Endothelial cell of umbilical vein (primary cell): ENCODE measurements at regions not wholly inside any gene's neighbourhood (a gene's known extent, or its start where the extent isn't known, plus 50 kb on each side); places are given as distances from the start of the nearest gene placed in this dataset.

ENCODE experiments used
- BruUV-seq: library from RNA; stranded (reverse); fragments of 400-500 nt; replicated peaks from 2 replicates; lab custom pipeline; 2021; lab: Mats Ljungman, UMichigan
- CTCF ChIA-PET: fragments of 300-600, 350-600 bp; sonication (Branson Sonifier 250); formaldehyde crosslinking; loops from one replicate; lab custom pipeline; 2021; ENCODE audit warnings: antibody characterized with exemption, inconsistent platforms; lab: Charles Lee
- POLR2A ChIA-PET: fragments of 300-600, 350-600 bp; sonication (Branson Sonifier 250); formaldehyde crosslinking; loops from one replicate; lab custom pipeline; 2021; ENCODE audit warnings: antibody characterized with exemption, inconsistent platforms; lab: Charles Lee
- DNase-seq: peaks from one replicate; pipeline ENCODE4 v3.0.0-alpha.2; 2011; ENCODE audit warnings: low read depth, low spot score
- FAIRE-seq: peaks from 2 replicates; lab custom pipeline; 2011; peaks lifted over from hg19 to GRCh38; lab: Jason Lieb, UNC
- H2AFZ ChIP-seq: 2 replicates; pipeline ENCODE4 v1.6.0; 2012; ENCODE audit warnings: low read depth, low read length, control low read depth, inconsistent platforms
- H3K27ac ChIP-seq: 2 replicates; pipeline ENCODE4 v1.5.1; 2011; ENCODE audit warnings: low read depth, mild to moderate bottlenecking, control low read depth, low read length, moderate library complexity; ENCODE audit not compliant: insufficient read depth
- H3K27me3 ChIP-seq, 2 experiments: 2 replicates each; pipeline versions ENCODE4 v1.6.0 to v1.6.1; 2011; ENCODE audit warnings: low read length in 2 of 2, mixed read lengths in 1 of 2; ENCODE audit not compliant: control insufficient read depth in 2 of 2, insufficient read depth in 2 of 2
- H3K36me3 ChIP-seq, 2 experiments: 2 replicates in 1 of 2; 3 replicates in 1 of 2; pipeline ENCODE4 v1.5.1; 2011; ENCODE audit warnings: low read length in 2 of 2, mild to moderate bottlenecking in 1 of 2, moderate library complexity in 1 of 2; ENCODE audit not compliant: control insufficient read depth in 2 of 2, insufficient read depth in 2 of 2; ENCODE audit errors: extremely low read depth in 1 of 2
- H3K4me1 ChIP-seq: 3 replicates; pipeline ENCODE4 v1.5.1; 2011; ENCODE audit warnings: mild to moderate bottlenecking, low read length; ENCODE audit not compliant: control insufficient read depth, insufficient read depth; ENCODE audit errors: extremely low read depth
- H3K4me2 ChIP-seq: 2 replicates; pipeline ENCODE4 v1.6.1; 2011; ENCODE audit warnings: low read length, control low read depth, mixed read lengths; ENCODE audit not compliant: insufficient read depth
- H3K4me3 ChIP-seq, 3 experiments: fragments of 200-600 bp in 1 of 3; sonication (generic), shearing (Covaris generic) in 1 of 3; replicated peaks in 1 of 3; 2 replicates each; pipeline ENCODE4 v1.5.1; 2011 to 2016; ENCODE audit warnings: control low read depth in 3 of 3, low read length in 3 of 3, mild to moderate bottlenecking in 2 of 3, inconsistent platforms in 1 of 3, low read depth in 1 of 3, moderate library complexity in 1 of 3; ENCODE audit not compliant: insufficient read depth in 1 of 3
- H3K79me2 ChIP-seq: 2 replicates; pipeline ENCODE4 v1.6.0; 2012; ENCODE audit warnings: low read length, inconsistent platforms; ENCODE audit not compliant: control insufficient read depth, insufficient read depth
- H3K9ac ChIP-seq: replicated peaks from 2 replicates; pipeline ENCODE3; 2011; ENCODE audit warnings: low read length, control low read depth; ENCODE audit not compliant: insufficient read depth; ENCODE audit errors: extremely low read depth
- H3K9me1 ChIP-seq: replicated peaks from 3 replicates; pipeline ENCODE4 v1.6.0; 2011; ENCODE audit warnings: mild to moderate bottlenecking, low read length; ENCODE audit not compliant: control insufficient read depth, insufficient read depth; ENCODE audit errors: extremely low read depth
- H3K9me3 ChIP-seq: replicated peaks from 2 replicates; pipeline ENCODE4 v1.5.1; 2012; ENCODE audit warnings: low read length, inconsistent platforms; ENCODE audit not compliant: control insufficient read depth, insufficient read depth
- H4K20me1 ChIP-seq: replicated peaks from 2 replicates; pipeline ENCODE3; 2011; ENCODE audit warnings: mild to moderate bottlenecking, low read length; ENCODE audit not compliant: control insufficient read depth, insufficient read depth; ENCODE audit errors: extremely low read depth
- EZH2 ChIP-seq: IDR thresholded peaks from 2 replicates; pipeline ENCODE4 v1.6.1; 2012; ENCODE audit warnings: borderline replicate concordance, low read depth, mild to moderate bottlenecking, moderate library complexity, low read length, inconsistent platforms; ENCODE audit not compliant: severe bottlenecking
- FOS ChIP-seq: IDR thresholded peaks from 2 replicates; pipeline ENCODE4 v1.6.1; 2011; ENCODE audit warnings: mild to moderate bottlenecking, low read length, moderate library complexity, borderline replicate concordance; ENCODE audit not compliant: insufficient read depth
- GATA2 ChIP-seq: IDR thresholded peaks from 2 replicates; pipeline ENCODE4 v1.7.0; 2011; ENCODE audit warnings: low read depth, mild to moderate bottlenecking, moderate library complexity, mixed read lengths, low read length; ENCODE audit not compliant: insufficient read length, insufficient read depth
- JUN ChIP-seq: IDR thresholded peaks from 2 replicates; pipeline ENCODE4 v1.6.1; 2011; ENCODE audit warnings: borderline replicate concordance, low read depth; ENCODE audit not compliant: insufficient read length, insufficient read depth
- MYC ChIP-seq: IDR thresholded peaks from one replicate; pipeline ENCODE4 v1.6.1; 2011; ENCODE audit warnings: mild to moderate bottlenecking, low read depth, low read length
- POLR2AphosphoS5 ChIP-seq: IDR thresholded peaks from 2 replicates; pipeline ENCODE4 v1.6.1; 2012; ENCODE audit warnings: low read depth, mild to moderate bottlenecking, control low read depth, low read length, moderate library complexity; ENCODE audit not compliant: insufficient read depth
- dilution Hi-C: fragments of 300-500 bp; cut with MboI; formaldehyde crosslinking; loops from one replicate; pipeline ENCODE4 v1.15.0; 2019; ENCODE audit warnings: low sequenced_read_pairs; ENCODE audit not compliant: extremely low pct_ligation_motif_present
- intact Hi-C: fragments of 100-400 bp; cut with micrococcal nuclease; formaldehyde crosslinking; loops from one replicate; pipeline ENCODE4 v1.10.0; 2022
- TF ChIP-seq, protein P1 (sequence below): IDR thresholded peaks from 2 replicates; pipeline ENCODE4 v1.6.1; 2011; ENCODE audit not compliant: insufficient read depth, insufficient read length
- TF ChIP-seq, protein P2 (sequence below), 2 donors: IDR thresholded peaks; 1 replicate in 1 of 2; 2 replicates in 1 of 2; pipeline ENCODE4 v1.5.1; 2011; ENCODE audit warnings: low read length in 2 of 2, mild to moderate bottlenecking in 2 of 2, moderate library complexity in 2 of 2, control low read depth in 1 of 2, inconsistent platforms in 1 of 2, low read depth in 1 of 2; ENCODE audit not compliant: insufficient read depth in 1 of 2; ENCODE audit errors: extremely low read depth in 1 of 2

GRCh38 chr21:16113052-16113715 is 383.4 kb downstream of the USP25 start:
- DNase-seq: no peak
- H3K27me3 ChIP-seq: no peaks in the 10 kb centered on the region
- H4K20me1 ChIP-seq: no peaks in the 10 kb centered on the region
- H3K79me2 ChIP-seq: no peaks in the 10 kb centered on the region
- dilution Hi-C loops: no loop called here
- H3K4me3 ChIP-seq: no peak overlapping the region
- H3K4me1 ChIP-seq: peaks cover 27% of the 10 kb centered on the region
- intact Hi-C loops: loop anchor here (10.0 kb wide), 1 partner anchor 422 kb away; no protein-coding TSS in a partner anchor
- H3K4me2 ChIP-seq: no peak overlapping the region
- no TSS peak for BruUV-seq
- no peak overlapping the region for H3K27ac ChIP-seq
- no peak overlapping the region for H3K9ac ChIP-seq
- ChIA-PET POLR2A (interaction anchor here (0.7 kb wide), 1 partner anchor 447 kb away, joined by 3 read pairs; no protein-coding TSS in a partner anchor), CTCF (interaction anchor here (1.3 to 1.5 kb wide), 2 partner anchors 16 to 31 kb away, joined by 3 to 8 read pairs; no protein-coding TSS in a partner anchor)
- H2AFZ ChIP-seq: peak overlapping the region; percentile 54
- H3K9me1 ChIP-seq: no peaks in the 10 kb centered on the region
- no peak for TF ChIP-seq POLR2AphosphoS5
- H3K36me3 ChIP-seq: no peaks in the 10 kb centered on the region
- no peak for FAIRE-seq
- H3K9me3 ChIP-seq: no peaks in the 10 kb centered on the region

GRCh38 chr21:16115461-16115860 is 385.7 kb downstream of the USP25 start:
- dilution Hi-C loops (no loop called here), intact Hi-C loops (loop anchor here (5.0 to 10.0 kb wide), 2 partner anchors 263 to 419 kb away; no protein-coding TSS in a partner anchor)
- H3K79me2 ChIP-seq: no peaks in the 10 kb centered on the region
- no peak overlapping the region for H3K4me3 ChIP-seq
- H3K4me2 ChIP-seq: no peak overlapping the region
- ChIA-PET CTCF (interaction anchor here (1.0 to 3.8 kb wide), 6 partner anchors 17 to 213 kb away, joined by 3 to 30 read pairs (median 4); no protein-coding TSS in a partner anchor), POLR2A (interaction anchor here (2.9 kb wide), 1 partner anchor 78 kb away, joined by 20 read pairs; no protein-coding TSS in a partner anchor)
- H3K4me1 ChIP-seq: peaks cover 34% of the 10 kb centered on the region
- no peak overlapping the region for H3K9ac ChIP-seq
- H3K9me3 ChIP-seq: no peaks in the 10 kb centered on the region
- no TSS peak for BruUV-seq
- H4K20me1 ChIP-seq: no peaks in the 10 kb centered on the region
- FAIRE-seq (no peak), DNase-seq (peak; percentile 14)
- TF ChIP-seq FOS (no peak), GATA2 (no peak), POLR2AphosphoS5 (no peak), MYC (no peak), JUN (no peak), EZH2 (no peak)
- TF ChIP-seq, protein P1, sequence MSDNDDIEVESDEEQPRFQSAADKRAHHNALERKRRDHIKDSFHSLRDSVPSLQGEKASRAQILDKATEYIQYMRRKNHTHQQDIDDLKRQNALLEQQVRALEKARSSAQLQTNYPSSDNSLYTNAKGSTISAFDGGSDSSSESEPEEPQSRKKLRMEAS: no peak
- TF ChIP-seq, protein P2, sequence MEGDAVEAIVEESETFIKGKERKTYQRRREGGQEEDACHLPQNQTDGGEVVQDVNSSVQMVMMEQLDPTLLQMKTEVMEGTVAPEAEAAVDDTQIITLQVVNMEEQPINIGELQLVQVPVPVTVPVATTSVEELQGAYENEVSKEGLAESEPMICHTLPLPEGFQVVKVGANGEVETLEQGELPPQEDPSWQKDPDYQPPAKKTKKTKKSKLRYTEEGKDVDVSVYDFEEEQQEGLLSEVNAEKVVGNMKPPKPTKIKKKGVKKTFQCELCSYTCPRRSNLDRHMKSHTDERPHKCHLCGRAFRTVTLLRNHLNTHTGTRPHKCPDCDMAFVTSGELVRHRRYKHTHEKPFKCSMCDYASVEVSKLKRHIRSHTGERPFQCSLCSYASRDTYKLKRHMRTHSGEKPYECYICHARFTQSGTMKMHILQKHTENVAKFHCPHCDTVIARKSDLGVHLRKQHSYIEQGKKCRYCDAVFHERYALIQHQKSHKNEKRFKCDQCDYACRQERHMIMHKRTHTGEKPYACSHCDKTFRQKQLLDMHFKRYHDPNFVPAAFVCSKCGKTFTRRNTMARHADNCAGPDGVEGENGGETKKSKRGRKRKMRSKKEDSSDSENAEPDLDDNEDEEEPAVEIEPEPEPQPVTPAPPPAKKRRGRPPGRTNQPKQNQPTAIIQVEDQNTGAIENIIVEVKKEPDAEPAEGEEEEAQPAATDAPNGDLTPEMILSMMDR (IDR thresholded peaks at IDR 0.05; ENCODE audit: extremely low read depth in 1 of 2, insufficient read depth in 1 of 2, low read depth in 1 of 2, low read length in 2 of 2): no peak
- no peak overlapping the region for H3K27ac ChIP-seq
- no peak overlapping the region for H2AFZ ChIP-seq
- H3K9me1 ChIP-seq: no peaks in the 10 kb centered on the region
- H3K27me3 ChIP-seq: no peaks in the 10 kb centered on the region
- no peaks in the 10 kb centered on the region for H3K36me3 ChIP-seq
